COR-L47 (cell line): ENCODE measurements at regions not wholly inside any gene's neighbourhood (a gene's known extent, or its start where the extent isn't known, plus 50 kb on each side); places are given as distances from the start of the nearest gene placed in this dataset.

Experiments
- DNase-seq: peaks from one replicate; lab custom pipeline; 2025; lab: John Stamatoyannopoulos, UW

DNA sequence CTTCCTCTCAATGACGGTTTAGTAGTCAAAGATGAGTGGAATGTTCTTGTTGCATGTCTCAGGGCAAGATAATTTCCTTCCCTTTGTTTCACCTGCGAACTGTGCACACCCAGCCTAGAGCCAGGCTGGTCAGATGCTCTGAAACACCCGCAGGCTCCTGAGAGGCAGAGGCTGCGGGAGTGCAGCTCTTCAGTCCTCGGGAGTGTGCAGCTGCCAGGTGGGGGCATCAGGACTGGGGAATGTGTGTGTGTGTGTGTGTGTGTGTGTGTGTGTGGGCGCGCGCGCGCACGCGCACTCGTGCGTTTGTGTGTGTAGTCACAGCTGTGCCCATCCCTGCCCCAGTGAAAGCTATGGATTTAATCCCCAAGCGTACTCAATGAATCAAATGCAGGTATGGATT, 136.2 kb upstream of the NTM start:
- no peak for DNase-seq

GRCh38 chr11:131235328-131236298, 134.8 kb upstream of the NTM start:
- DNase-seq = no peak

DNA sequence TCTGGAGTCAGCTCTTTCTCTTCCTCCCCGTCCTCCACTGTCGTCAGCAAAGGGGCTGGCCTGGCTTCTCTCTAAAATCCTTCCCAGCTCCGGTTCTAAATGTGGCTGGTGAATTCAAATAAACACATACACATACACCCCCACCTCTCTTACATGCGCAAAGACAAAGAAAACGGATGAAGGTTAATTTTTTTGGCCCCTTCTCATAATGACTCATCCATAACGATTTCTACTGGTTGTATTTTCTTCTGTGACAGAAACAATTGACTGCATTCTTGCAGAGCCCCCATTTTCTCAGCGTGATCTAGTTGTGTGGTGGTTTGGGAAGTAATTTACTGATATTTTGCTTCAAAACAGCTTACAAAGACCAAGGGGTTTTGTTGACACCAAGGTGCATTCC, 130.0 kb upstream of the NTM start:
- DNase-seq = no peak

DNA sequence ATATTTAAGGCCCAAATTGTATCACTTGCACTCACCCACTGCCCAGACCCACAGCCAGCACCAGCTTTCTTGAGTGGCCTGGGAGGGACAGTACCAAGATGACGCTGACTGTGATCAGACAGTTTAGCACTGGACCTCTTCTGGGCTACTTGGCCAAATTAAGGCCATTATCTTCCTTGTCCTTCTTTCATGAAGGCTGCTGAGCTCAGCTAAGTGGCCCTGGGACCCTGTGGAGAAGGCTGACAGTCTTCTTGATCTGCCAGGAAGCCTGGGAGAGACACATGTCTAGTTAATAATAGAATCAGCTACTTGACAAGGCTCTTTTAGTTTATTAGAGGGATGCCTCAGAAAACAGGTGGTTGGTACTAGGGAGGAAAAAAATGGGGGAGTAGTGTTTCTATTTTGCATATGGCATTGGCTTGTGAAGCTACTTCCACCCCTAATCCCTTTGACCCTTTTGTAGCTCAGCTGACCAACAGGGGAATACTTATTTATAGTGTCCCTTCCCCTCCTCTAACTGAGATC, 127.9 kb upstream of the NTM start:
- no peak for DNase-seq

- no peak for DNase-seq
These were observed 124.3 kb upstream of the NTM start for GRCh38 chr11:131246156-131246555.

GRCh38 chr11:131246663-131247062, 123.8 kb upstream of the NTM start:
- DNase-seq = no peak

DNA sequence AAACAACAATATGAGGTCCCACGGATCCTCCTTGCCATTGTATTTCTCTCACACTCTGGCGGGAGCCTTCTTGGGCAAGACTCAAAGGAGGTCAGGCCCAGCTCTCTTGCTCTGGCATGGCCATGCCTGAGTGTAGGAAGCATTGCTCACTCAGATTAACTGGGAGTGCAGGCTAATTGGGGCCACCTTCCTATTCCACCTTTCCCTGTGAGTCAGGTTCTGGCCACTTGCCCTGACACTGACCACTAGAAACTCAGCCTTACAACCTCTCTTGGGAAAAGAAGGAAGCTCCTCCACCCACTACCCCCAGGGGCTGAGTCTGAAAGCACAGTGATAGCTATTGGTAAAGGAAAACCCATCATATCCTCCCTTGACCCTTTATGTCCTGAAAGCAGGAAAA, 121.8 kb upstream of the NTM start:
- no peak for DNase-seq

DNA sequence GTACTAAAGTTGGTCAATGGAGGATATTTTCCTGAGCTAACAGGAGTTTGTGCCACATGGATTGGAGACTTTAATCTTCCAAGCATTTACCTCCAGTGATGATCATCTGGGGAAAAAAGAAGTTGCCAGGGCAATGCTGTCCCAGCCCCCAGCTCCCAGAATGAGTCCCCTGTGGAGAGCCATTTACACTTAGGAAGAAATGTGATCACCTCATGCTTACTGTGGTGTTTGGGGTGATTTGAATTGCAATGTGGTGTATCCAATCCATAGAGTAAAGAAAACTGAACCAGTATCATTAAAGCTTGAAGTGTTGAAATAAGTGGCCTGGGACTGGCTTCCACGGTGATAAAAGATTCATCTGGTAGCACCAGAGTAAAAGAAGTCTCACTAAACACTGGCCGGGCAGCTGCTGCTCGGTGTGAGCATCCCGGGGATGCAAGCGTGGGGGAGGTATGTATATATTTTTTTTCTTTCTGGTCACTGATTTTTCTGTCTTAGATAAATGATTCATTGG, 117.2 kb upstream of the NTM start:
- no peak for DNase-seq

GRCh38 chr11:131253656-131254151, 116.7 kb upstream of the NTM start:
- no peak for DNase-seq

DNA sequence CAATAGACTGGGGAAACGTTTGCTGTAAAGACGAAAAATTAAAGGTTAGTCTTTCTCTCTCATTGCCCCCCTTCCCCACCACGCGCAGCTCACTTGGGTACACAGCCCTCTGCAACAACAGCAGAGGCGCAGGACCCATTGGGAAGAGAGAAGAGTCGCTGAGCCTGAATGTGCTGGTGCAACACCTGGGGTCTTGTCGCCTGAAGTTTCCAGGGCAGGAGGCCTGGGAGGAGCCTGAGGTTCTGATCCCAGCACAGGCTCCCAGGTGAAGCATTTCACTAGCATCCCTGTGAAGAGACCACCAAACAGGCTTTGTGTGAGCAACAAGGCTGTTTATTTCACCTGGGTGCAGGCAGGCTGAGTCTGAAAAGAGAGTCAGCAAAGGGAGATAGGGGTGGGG, 116.2 kb upstream of the NTM start:
- no peak for DNase-seq

GRCh38 chr11:131274233-131274632, 96.2 kb upstream of the NTM start:
- DNase-seq = no peak

DNA sequence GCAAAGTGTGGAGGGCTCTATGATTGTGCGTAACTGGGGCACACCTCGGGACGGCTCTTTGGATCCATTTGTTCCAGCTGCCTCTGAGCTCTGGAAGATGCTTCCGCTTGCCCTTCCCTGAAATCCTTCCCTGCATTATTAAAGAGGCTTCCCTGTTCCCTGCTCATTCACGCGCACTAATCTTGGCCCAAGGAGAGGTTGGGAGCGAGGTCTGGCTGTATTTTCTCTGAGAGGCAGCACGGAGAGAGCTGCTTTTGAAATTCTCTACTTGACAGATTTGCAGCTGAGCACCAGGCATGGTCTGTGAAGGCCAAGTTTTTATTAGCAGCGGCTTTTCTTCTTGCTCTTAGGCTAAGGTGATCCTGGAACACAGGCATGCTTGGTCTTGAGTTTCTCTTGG, 94.8 kb upstream of the NTM start:
- no peak for DNase-seq

DNA sequence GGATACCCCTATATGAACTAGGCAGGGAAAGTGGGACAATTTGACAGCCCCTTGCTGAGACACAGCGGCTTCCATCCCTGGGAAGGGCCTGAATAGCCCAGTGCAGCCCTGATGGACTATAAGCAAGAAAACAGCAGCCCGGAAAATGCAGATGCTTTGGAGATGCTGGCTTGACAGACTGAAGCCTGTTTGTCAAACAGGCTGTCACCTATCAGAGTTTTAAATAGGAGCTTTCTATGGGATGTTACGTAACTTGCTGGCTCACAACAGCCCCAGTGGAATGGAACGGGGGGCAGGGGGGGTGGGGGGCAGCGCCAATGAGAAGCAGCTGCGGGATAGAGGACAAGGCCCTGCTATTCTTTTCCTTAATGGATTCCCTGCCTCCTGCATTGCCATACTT, 91.9 kb upstream of the NTM start:
- no peak for DNase-seq

GRCh38 chr11:131279654-131280384, 90.6 kb upstream of the NTM start:
- no peak for DNase-seq

- DNase-seq = no peak
These were observed 89.1 kb upstream of the NTM start for GRCh38 chr11:131281316-131281715.

DNA sequence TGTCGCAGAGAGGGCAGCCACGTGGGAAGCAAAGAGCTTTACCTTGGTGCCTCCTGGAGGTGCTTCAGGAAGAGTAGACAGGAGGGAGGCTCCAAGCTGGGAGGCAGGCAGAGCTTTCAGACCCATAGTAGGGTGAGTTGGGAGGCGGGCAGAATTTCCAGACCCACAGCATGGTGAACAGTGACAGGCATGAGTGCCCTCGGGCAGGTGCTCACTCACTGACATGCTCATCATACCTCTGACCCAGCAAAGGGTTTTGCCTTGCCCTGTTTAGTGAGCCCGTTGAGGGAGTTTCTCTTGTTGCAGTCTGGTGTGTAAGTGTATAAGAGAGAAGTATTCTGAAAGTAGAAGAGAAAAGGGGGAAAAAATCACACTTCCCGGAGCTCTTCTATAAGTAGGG, 86.4 kb upstream of the NTM start:
- DNase-seq = no peak

DNA sequence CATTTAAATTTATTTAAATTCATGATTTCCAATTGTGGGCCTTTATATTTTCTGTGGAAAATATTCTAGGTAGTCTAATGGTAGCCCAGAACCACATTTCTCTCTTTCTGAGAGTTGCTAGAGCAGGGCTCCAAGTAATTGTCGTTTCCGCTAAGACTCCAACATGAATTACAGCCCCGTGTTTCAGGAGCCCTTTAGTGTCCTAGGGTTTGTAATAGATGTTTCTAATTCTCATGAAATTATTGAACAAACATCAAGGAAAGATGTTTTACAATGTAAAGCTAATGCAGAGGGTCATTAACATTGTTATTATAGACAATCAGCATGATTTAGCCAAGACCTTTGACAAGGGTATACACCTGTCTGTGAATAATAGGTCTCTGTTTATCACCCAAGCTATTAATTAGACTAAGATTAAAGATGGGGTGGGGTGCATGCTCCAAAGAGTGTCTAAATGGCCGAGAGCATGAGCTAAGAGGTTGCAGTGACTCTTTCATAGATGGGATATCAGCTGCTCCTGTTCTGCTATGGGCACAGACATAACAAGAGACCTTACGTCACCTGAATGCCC, 81.8 kb upstream of the NTM start:
- DNase-seq = no peak

- no peak for DNase-seq
These were observed 80.2 kb upstream of the NTM start for GRCh38 chr11:131290185-131290584.

GRCh38 chr11:131295986-131296385, 74.4 kb upstream of the NTM start:
- DNase-seq = no peak

DNA sequence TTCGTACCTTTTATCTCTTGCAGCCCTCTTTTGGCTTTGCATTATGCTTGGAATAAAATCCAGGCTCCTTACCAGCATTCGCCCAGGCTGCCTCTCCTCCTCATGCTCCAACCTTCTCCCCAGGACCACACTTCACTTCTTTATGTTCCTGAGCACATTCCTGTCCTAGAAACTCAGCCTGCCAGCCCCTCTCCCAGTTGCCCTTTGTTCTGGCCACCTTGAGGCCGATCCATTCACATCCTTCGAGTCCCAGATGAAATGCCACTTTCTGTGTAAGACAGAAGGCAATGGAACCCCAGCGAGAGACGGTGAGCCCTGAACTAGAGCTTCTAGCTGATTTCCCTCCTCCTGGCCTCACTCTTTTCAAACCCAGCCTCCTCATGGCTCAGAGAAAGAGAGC, 73.0 kb upstream of the NTM start:
- no peak for DNase-seq

GRCh38 chr11:131299598-131300438, 70.6 kb upstream of the NTM start:
- no peak for DNase-seq

- no peak for DNase-seq
These were observed 70.0 kb upstream of the NTM start for GRCh38 chr11:131300439-131300717.
